GM12864 (cell line): ENCODE measurements at regions not wholly inside any gene's neighbourhood (a gene's known extent, or its start where the extent isn't known, plus 50 kb on each side); places are given as distances from the start of the nearest gene placed in this dataset.

Source experiments
- DNase-seq: peaks from one replicate; pipeline ENCODE4 v3.0.0-alpha.2; 2011; ENCODE audit warnings: low read depth
- H3K4me3 ChIP-seq: 2 replicates; pipeline ENCODE4 v1.5.1; 2011; ENCODE audit warnings: mild to moderate bottlenecking, low read depth, low read length, control low read depth
- CTCF ChIP-seq: IDR thresholded peaks from 2 replicates; pipeline ENCODE4 v1.5.1; 2011; ENCODE audit warnings: low read depth, mild to moderate bottlenecking, moderate library complexity, low read length, control low read depth, inconsistent platforms; ENCODE audit errors: missing control alignments

- no peak for DNase-seq
- no peak for TF ChIP-seq CTCF
- no peak overlapping the region for H3K4me3 ChIP-seq
Measured at GRCh38 chr14:84404246-84404645, 1125.7 kb upstream of the FLRT2 start.

- no peak for TF ChIP-seq CTCF
- H3K4me3 ChIP-seq = no peak overlapping the region
- DNase-seq = no peak
Measured at GRCh38 chr14:84409435-84409834, 1120.5 kb upstream of the FLRT2 start.

- no peak overlapping the region for H3K4me3 ChIP-seq
- TF ChIP-seq CTCF = no peak
- DNase-seq = no peak
Measured at GRCh38 chr14:84410344-84410743, 1119.6 kb upstream of the FLRT2 start.

GRCh38 chr14:84420221-84420620 lies 1109.7 kb upstream of the FLRT2 start:
- no peak for DNase-seq
- no peak for TF ChIP-seq CTCF
- H3K4me3 ChIP-seq = no peak overlapping the region

- TF ChIP-seq CTCF = no peak
- no peak overlapping the region for H3K4me3 ChIP-seq
- DNase-seq = no peak
Measured at GRCh38 chr14:84421621-84422020, 1108.3 kb upstream of the FLRT2 start.

GRCh38 chr14:84425968-84426367 lies 1104.0 kb upstream of the FLRT2 start:
- H3K4me3 ChIP-seq = no peak overlapping the region
- DNase-seq = no peak
- TF ChIP-seq CTCF = no peak

GRCh38 chr14:84432676-84433075 lies 1097.3 kb upstream of the FLRT2 start:
- no peak for DNase-seq
- TF ChIP-seq CTCF = no peak

More at GRCh38 chr14:84432676-84433075, 1097.3 kb upstream of the FLRT2 start:
- H3K4me3 ChIP-seq = no peak overlapping the region
